ENCODE measurements at regions not wholly inside any gene's neighbourhood (a gene's known extent, or its start where the extent isn't known, plus 50 kb on each side); places are given as distances from the start of the nearest gene placed in this dataset.

GRCh38 chr6:141131616-141132015, 1001.1 kb upstream of the GJE1 start:
- TF ChIP-seq EZH2 (IDR thresholded peaks at IDR 0.05), result no peak
- TF ChIP-seq CTCF (IDR thresholded peaks at IDR 0.05), result no peak
- TF ChIP-seq EZH2phosphoT487 (IDR thresholded peaks at IDR 0.05), result no peak
